Transverse colon (tissue), 4 donors: ENCODE measurements at regions not wholly inside any gene's neighbourhood (a gene's known extent, or its start where the extent isn't known, plus 50 kb on each side); places are given as distances from the start of the nearest gene placed in this dataset.

ENCODE experiments used
- POLR2A ChIP-seq: fragments of 450-650 bp; IDR thresholded peaks from one replicate; pipeline ENCODE4 v1.6.1; 2016; ENCODE audit warnings: antibody characterized with exemption, mild to moderate bottlenecking, moderate library complexity
- POLR2AphosphoS5 ChIP-seq, 3 donors: sonication (generic); formaldehyde crosslinking; IDR thresholded peaks; one replicate each; pipeline ENCODE4 v1.6.1; 2016; ENCODE audit warnings: antibody characterized with exemption in 3 of 3
- TF ChIP-seq, protein P1 (sequence below), 5 experiments: fragments of 200-600 bp in 3 of 5; fragments of 450-650 bp in 2 of 5; sonication (generic) in 3 of 5; IDR thresholded peaks; 1 replicate in 2 of 5; 2 replicates in 3 of 5; pipeline ENCODE4 v1.5.1; 2016 to 2017; ENCODE audit warnings: antibody characterized with exemption in 5 of 5, inconsistent platforms in 3 of 5, mild to moderate bottlenecking in 2 of 5, moderate library complexity in 1 of 5

- no peak for TF ChIP-seq POLR2A
- TF ChIP-seq, protein P1, sequence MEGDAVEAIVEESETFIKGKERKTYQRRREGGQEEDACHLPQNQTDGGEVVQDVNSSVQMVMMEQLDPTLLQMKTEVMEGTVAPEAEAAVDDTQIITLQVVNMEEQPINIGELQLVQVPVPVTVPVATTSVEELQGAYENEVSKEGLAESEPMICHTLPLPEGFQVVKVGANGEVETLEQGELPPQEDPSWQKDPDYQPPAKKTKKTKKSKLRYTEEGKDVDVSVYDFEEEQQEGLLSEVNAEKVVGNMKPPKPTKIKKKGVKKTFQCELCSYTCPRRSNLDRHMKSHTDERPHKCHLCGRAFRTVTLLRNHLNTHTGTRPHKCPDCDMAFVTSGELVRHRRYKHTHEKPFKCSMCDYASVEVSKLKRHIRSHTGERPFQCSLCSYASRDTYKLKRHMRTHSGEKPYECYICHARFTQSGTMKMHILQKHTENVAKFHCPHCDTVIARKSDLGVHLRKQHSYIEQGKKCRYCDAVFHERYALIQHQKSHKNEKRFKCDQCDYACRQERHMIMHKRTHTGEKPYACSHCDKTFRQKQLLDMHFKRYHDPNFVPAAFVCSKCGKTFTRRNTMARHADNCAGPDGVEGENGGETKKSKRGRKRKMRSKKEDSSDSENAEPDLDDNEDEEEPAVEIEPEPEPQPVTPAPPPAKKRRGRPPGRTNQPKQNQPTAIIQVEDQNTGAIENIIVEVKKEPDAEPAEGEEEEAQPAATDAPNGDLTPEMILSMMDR (IDR thresholded peaks at IDR 0.05) = no peak
- no peak for TF ChIP-seq POLR2AphosphoS5 (IDR thresholded peaks at IDR 0.05)
Measured at GRCh38 chr1:187787736-187788135, 959.0 kb downstream of the PLA2G4A start.
